ENCODE measurements at regions not wholly inside any gene's neighbourhood (a gene's known extent, or its start where the extent isn't known, plus 50 kb on each side); places are given as distances from the start of the nearest gene placed in this dataset.

GRCh38 chr2:57973621-57974186 lies 72.9 kb upstream of the VRK2 start:
- no peak for DNase-seq

GRCh38 chr2:57979158-57979557 lies 67.4 kb upstream of the VRK2 start:
- no peak for DNase-seq

- peak; percentile 73 for DNase-seq
These were observed 65.4 kb upstream of the VRK2 start for GRCh38 chr2:57981083-57981768.

DNA sequence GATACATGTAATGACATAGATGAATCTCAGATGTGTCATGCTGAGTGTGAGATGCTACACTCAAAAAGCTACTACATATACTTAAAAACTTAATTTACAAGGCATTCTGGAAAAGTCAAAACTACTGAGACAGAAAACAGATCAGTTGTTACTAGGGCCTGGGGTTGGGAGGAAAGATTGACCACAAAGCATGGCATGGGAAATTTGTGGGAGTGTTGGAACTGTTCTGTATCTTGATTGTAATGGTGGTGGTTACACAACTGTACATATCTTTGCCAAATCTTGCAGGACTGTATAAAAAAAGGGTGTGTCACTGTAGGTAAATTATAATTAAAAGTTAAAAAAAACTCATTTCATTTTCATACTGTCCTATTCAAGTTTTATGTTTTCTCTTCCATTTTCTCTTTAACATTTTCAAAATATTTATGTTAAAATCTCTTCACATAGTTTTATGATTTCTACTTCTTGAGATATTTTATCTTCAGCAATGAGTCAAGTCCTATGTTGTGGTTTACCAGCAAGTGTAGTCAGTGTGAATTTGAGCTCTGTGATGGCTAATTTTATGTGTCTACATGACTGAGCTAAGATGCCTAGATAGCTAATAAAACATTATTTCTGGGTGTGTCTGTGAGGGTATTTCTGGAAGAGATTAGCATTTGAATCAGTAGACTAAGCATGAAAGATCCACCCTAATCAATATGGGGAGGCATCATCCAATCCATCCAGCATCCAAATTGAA lies 58.6 kb upstream of the VRK2 start:
- DNase-seq = peak; percentile 1

DNA sequence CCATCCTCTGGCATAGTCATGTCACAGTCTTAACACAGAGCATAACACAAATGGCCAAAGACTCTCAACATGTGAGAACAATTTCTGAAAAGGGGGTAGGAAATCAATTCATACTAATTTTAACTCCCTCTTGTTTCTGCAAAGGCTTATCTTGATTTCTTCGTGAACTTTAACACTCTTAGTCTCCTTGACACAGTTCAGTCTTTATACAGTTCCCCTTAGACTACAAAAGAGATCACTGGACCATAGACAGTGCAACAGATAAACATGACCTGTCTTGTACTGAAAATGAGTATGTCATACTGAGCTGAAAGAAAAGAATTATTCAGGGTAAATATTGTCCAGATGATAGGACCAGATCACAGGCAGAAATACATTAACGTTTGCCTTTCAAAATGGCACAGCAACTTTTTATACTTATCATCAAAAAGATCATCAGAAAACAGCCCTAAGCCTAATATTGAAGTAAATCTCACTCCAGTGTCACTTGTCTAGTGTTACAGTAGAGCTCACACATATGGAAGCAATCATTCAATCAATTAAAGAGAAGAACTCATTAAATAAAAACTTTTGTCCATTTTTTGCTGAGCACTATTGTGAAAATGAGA lies 56.4 kb upstream of the VRK2 start:
- DNase-seq = no peak
